ENCODE measurements at regions not wholly inside any gene's neighbourhood (a gene's known extent, or its start where the extent isn't known, plus 50 kb on each side); places are given as distances from the start of the nearest gene placed in this dataset.

DNA sequence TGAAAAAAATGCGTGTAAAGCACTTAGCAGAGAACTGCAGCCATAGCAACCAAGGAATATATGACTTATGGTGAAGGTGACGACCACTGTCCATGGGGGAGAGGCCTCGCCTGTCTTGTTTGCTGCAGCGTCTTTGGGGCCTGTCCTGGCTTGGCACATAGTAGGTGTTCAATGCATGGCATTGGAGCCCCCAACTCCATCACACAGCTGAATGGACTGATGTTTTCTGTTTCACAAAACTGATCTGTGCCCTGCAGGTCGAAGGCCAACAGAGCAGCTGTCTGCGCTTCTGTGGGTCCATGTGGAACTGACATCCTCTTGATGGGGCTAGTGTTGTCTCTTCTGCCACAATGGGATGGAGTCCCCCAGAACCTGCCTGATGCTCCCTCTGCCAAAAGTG is 296.0 kb downstream of the PTPRU start:
- no peak for DNase-seq (ENCODE audit: low spot score, unreplicated experiment)
- H3K4me1 Mint-ChIP-seq (ENCODE audit: low read depth): peaks cover 2% of the 10 kb centered on the region
- H3K27me3 Mint-ChIP-seq: no peaks in the 10 kb centered on the region
- TF ChIP-seq, protein P1, sequence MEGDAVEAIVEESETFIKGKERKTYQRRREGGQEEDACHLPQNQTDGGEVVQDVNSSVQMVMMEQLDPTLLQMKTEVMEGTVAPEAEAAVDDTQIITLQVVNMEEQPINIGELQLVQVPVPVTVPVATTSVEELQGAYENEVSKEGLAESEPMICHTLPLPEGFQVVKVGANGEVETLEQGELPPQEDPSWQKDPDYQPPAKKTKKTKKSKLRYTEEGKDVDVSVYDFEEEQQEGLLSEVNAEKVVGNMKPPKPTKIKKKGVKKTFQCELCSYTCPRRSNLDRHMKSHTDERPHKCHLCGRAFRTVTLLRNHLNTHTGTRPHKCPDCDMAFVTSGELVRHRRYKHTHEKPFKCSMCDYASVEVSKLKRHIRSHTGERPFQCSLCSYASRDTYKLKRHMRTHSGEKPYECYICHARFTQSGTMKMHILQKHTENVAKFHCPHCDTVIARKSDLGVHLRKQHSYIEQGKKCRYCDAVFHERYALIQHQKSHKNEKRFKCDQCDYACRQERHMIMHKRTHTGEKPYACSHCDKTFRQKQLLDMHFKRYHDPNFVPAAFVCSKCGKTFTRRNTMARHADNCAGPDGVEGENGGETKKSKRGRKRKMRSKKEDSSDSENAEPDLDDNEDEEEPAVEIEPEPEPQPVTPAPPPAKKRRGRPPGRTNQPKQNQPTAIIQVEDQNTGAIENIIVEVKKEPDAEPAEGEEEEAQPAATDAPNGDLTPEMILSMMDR (IDR thresholded peaks at IDR 0.05; ENCODE audit: unreplicated experiment): no peak
- H3K9me3 Mint-ChIP-seq (ENCODE audit: low read depth): peaks cover 19% of the 10 kb centered on the region
- H3K4me3 Mint-ChIP-seq (ENCODE audit: low read depth): no peak overlapping the region
- no peak overlapping the region for H3K27ac Mint-ChIP-seq
- peaks cover 2% of the 10 kb centered on the region for H3K36me3 Mint-ChIP-seq (ENCODE audit: insufficient read depth)

DNA sequence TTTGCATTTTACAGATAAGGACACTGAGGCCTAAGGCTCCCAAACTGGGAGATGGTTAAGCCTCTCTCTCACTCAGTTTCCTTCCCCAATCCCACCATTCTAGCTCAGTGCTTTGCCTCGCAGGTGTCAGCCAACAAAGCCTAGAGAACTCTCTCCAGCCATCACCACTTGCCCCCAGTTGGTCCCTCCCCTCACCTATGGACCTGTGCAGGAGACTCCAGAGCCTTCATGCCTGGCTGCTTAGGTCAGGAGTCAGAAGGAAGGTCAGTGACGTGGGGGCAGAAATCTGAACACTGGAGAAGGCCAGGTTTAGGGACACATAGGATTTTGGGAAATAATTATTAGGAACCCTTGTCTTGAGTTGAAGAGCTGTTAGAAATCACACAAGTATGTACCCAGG is 295.3 kb downstream of the PTPRU start:
- H3K27me3 Mint-ChIP-seq: peaks cover 4% of the 10 kb centered on the region
- TF ChIP-seq, protein P1 (IDR thresholded peaks at IDR 0.05; ENCODE audit: unreplicated experiment): no peak
- no peak for DNase-seq (ENCODE audit: low spot score, unreplicated experiment)
- peaks cover 19% of the 10 kb centered on the region for H3K9me3 Mint-ChIP-seq (ENCODE audit: low read depth)
- H3K4me1 Mint-ChIP-seq (ENCODE audit: low read depth): peaks cover 9% of the 10 kb centered on the region
- H3K4me3 Mint-ChIP-seq (ENCODE audit: low read depth): no peak overlapping the region
- peaks cover 2% of the 10 kb centered on the region for H3K36me3 Mint-ChIP-seq (ENCODE audit: insufficient read depth)
- H3K27ac Mint-ChIP-seq: no peak overlapping the region

DNA sequence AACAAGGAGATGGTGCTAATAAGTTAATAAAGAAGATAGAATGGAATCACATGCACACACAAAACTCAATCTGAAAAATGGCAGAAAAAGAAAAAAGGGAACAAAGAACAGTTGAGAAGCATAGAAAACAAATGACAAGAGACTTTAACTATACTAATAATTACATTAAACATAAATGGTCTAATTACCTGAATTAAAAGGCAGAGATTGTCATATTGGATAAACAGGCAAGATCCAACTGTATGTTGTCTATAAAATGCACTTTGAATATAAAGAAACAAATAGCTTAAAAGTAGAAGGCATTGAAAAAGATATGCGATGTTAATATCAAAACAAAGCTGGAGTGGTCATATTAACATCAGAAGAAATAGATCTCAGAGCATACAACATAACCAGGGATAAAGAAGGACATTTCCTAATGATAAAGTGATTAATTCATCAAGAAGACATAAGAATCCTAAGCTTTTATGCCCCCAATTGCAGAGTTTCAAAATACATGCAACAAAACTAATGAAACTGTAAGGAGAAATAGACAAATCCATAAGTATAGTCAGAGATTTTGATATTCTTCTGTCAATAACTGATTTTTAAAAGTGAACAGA is 293.5 kb downstream of the PTPRU start:
- no peak for DNase-seq (ENCODE audit: low spot score, unreplicated experiment)
- Mint-ChIP-seq H3K4me1 (ENCODE audit: low read depth) (peaks cover 9% of the 10 kb centered on the region), H3K4me3 (ENCODE audit: low read depth) (no peak overlapping the region), H3K27ac (no peak overlapping the region), H3K36me3 (ENCODE audit: insufficient read depth) (peaks cover 2% of the 10 kb centered on the region), H3K27me3 (peaks cover 9% of the 10 kb centered on the region), H3K9me3 (ENCODE audit: low read depth) (peaks cover 15% of the 10 kb centered on the region)
- TF ChIP-seq, protein P1 (IDR thresholded peaks at IDR 0.05; ENCODE audit: unreplicated experiment): no peak

DNA sequence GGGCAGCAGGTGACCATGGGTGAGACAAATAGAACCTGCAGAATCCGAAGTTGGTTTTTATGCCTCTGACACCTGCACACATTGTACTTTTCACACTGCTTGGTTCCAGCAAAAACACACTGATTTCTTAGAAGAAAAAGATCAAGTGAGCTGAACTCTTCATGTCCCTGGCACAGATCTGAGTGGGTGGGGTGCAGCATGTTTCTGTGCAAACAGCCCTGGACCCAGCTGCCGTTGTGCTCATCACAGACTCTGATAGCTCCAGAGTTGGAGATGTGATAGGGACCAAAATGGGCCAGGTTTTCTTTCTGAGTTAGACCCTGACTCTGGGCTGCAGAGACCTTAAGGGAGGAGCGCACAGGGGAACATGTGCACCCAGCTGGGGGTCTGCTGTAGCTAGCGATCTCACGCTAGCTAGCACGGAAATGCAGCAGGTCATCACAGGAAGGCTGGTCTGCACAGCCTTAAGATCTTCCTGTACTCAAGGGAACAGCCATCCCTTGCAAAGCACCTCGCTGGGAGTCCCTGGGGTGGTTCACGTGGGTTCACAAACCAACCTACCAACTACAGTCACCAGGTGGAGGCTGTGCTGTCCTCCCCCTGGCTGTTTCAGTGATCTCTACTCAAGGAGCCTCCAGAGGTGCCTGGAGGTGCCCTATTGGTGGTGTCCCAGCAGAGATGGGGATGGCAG is 291.1 kb downstream of the PTPRU start:
- peak; percentile 5 for DNase-seq (ENCODE audit: low spot score, unreplicated experiment)
- Mint-ChIP-seq H3K9me3 (ENCODE audit: low read depth) (peaks cover 15% of the 10 kb centered on the region), H3K27me3 (peaks cover 9% of the 10 kb centered on the region), H3K27ac (no peak overlapping the region), H3K36me3 (ENCODE audit: insufficient read depth) (peaks cover 2% of the 10 kb centered on the region), H3K4me3 (ENCODE audit: low read depth) (no peak overlapping the region), H3K4me1 (ENCODE audit: low read depth) (peaks cover 9% of the 10 kb centered on the region)
- TF ChIP-seq, protein P1 (IDR thresholded peaks at IDR 0.05; ENCODE audit: unreplicated experiment): no peak

DNA sequence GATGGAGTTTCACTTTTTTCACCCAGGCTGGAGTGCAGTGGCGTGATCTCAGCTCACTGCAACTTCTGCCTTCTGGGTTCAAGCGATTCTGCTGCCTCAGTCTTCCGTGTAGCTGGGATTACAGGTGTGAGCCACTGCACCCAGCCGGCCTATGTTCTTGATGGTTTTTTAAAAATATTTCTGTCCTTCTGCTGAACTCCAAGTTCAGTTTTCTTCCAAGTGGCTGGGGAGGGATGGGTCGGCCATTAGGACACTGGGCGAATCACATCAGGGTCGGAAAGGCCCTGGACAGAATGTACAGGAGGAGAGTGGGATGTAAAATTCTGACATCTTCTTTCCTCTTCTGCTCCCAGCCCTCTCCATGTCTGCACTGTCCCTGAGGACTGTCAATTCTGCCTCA is 289.6 kb downstream of the PTPRU start:
- H3K27me3 Mint-ChIP-seq: peaks cover 9% of the 10 kb centered on the region
- no peak for DNase-seq (ENCODE audit: low spot score, unreplicated experiment)
- H3K4me3 Mint-ChIP-seq (ENCODE audit: low read depth): no peak overlapping the region
- no peak overlapping the region for H3K27ac Mint-ChIP-seq
- peaks cover 15% of the 10 kb centered on the region for H3K9me3 Mint-ChIP-seq (ENCODE audit: low read depth)
- H3K4me1 Mint-ChIP-seq (ENCODE audit: low read depth): peaks cover 9% of the 10 kb centered on the region
- H3K36me3 Mint-ChIP-seq (ENCODE audit: insufficient read depth): peaks cover 2% of the 10 kb centered on the region
- TF ChIP-seq, protein P1 (IDR thresholded peaks at IDR 0.05; ENCODE audit: unreplicated experiment): no peak

Measured in progenitor cell of endocrine pancreas (in vitro differentiated cells).